SK-N-SH (cell line): ENCODE measurements at regions not wholly inside any gene's neighbourhood (a gene's known extent, or its start where the extent isn't known, plus 50 kb on each side); places are given as distances from the start of the nearest gene placed in this dataset.

Source experiments
- CTCF ChIA-PET: fragments of 300-600, 350-600 bp; formaldehyde crosslinking; extraction: SDS; loops from one replicate; lab custom pipeline; 2021; lab: Yijun Ruan, JAX
- POLR2A ChIA-PET: fragments of 350-600 bp; sonication (Branson Sonifier 250); formaldehyde crosslinking; extraction: SDS; loops from one replicate; lab custom pipeline; 2020; ENCODE audit warnings: antibody characterized with exemption, inconsistent platforms; lab: Yijun Ruan, JAX
- DNase-seq: peaks from one replicate; pipeline ENCODE4 v3.0.0; 2012
- H2AFZ ChIP-seq: fragments of 200-600 bp; sonication (generic); 2 replicates; pipeline ENCODE4 v1.8.1; 2016; ENCODE audit warnings: antibody characterized with exemption, mild to moderate bottlenecking, low read depth
- H3F3A ChIP-seq: fragments of 200-600 bp; sonication (generic); replicated peaks from 2 replicates; pipeline ENCODE3; 2016; ENCODE audit warnings: antibody characterized with exemption, mild to moderate bottlenecking; ENCODE audit not compliant: insufficient read depth
- H3K27ac ChIP-seq, 2 experiments: fragments of 200-500 bp in 1 of 2; fragments of 200-600 bp in 1 of 2; sonication (Bioruptor generic) in 1 of 2; sonication (generic), shearing (Covaris generic) in 1 of 2; 2 replicates each; pipeline versions ENCODE4 v1.5.1 to v1.6.1; 2014 to 2016; ENCODE audit warnings: low read depth in 2 of 2, inconsistent platforms in 1 of 2, low read length in 1 of 2, mild to moderate bottlenecking in 1 of 2, mixed read lengths in 1 of 2
- H3K27me3 ChIP-seq: fragments of 200-600 bp; sonication (generic), shearing (Covaris generic); 2 replicates; pipeline ENCODE4 v1.6.1; 2016; ENCODE audit warnings: mixed run types; ENCODE audit not compliant: insufficient read depth
- H3K36me3 ChIP-seq, 2 experiments: fragments of 200-500 bp in 1 of 2; fragments of 200-600 bp in 1 of 2; sonication (Bioruptor generic) in 1 of 2; sonication (generic) in 1 of 2; replicated peaks in 1 of 2; 2 replicates each; pipeline versions ENCODE3 to v1.5.1; 2014 to 2016; ENCODE audit warnings: low read length in 1 of 2, mild to moderate bottlenecking in 1 of 2; ENCODE audit not compliant: insufficient read depth in 2 of 2, control insufficient read depth in 1 of 2
- H3K4me1 ChIP-seq, 2 experiments: fragments of 200-500 bp in 1 of 2; fragments of 200-600 bp in 1 of 2; sonication (Bioruptor generic) in 1 of 2; sonication (generic), shearing (Covaris generic) in 1 of 2; 2 replicates each; pipeline versions ENCODE4 v1.5.1 to v1.6.1; 2014 to 2016; ENCODE audit warnings: low read depth in 1 of 2, low read length in 1 of 2, mixed run types in 1 of 2; ENCODE audit not compliant: insufficient read depth in 2 of 2, control insufficient read depth in 1 of 2
- H3K4me2 ChIP-seq: fragments of 200-600 bp; sonication (generic), shearing (Covaris generic); 2 replicates; pipeline ENCODE4 v1.6.1; 2017; ENCODE audit warnings: mixed run types
- H3K4me3 ChIP-seq, 2 experiments: fragments of 200-500 bp in 1 of 2; fragments of 200-600 bp in 1 of 2; sonication (Bioruptor generic) in 1 of 2; sonication (generic), shearing (Covaris generic) in 1 of 2; 2 replicates each; pipeline versions ENCODE4 v1.5.1 to v1.8.1; 2014 to 2016; ENCODE audit warnings: low read depth in 2 of 2, inconsistent platforms in 1 of 2, low read length in 1 of 2, mild to moderate bottlenecking in 1 of 2, mixed read lengths in 1 of 2, moderate library complexity in 1 of 2
- H3K79me2 ChIP-seq: fragments of 200-600 bp; sonication (generic); 2 replicates; pipeline ENCODE4 v1.8.1; 2017; ENCODE audit warnings: mild to moderate bottlenecking; ENCODE audit not compliant: insufficient read depth
- H3K9ac ChIP-seq: fragments of 200-600 bp; sonication (generic); 2 replicates; pipeline ENCODE4 v1.6.1; 2017; ENCODE audit warnings: mixed run types
- H3K9me2 ChIP-seq: fragments of 200-600 bp; sonication (generic); 2 replicates; pipeline ENCODE4 v1.6.1; 2017; ENCODE audit warnings: mixed run types
- H3K9me3 ChIP-seq: fragments of 200-600 bp; sonication (generic); 2 replicates; pipeline ENCODE4 v1.6.1; 2017; ENCODE audit warnings: mixed run types, mild to moderate bottlenecking, moderate library complexity
- H4K20me1 ChIP-seq: fragments of 200-600 bp; sonication (generic); 2 replicates; pipeline ENCODE4 v1.6.1; 2017; ENCODE audit warnings: mild to moderate bottlenecking, mixed run types; ENCODE audit not compliant: insufficient read depth
- CHD2 ChIP-seq: fragments of 150-350 bp; IDR thresholded peaks from 2 replicates; pipeline ENCODE4 v1.6.1; 2018; ENCODE audit warnings: low read length; ENCODE audit not compliant: partially characterized antibody
- ELF1 ChIP-seq: IDR thresholded peaks from 2 replicates; pipeline ENCODE4 v1.4.0; 2012
- EP300 ChIP-seq, 2 experiments: IDR thresholded peaks; 2 replicates each; pipeline versions ENCODE4 v1.4.0 to v1.6.1; 2012; ENCODE audit warnings: borderline replicate concordance in 1 of 2, low read depth in 1 of 2, low read length in 1 of 2
- EZH2phosphoT487 ChIP-seq: fragments of 200-600 bp; sonication (generic); IDR thresholded peaks from 2 replicates; pipeline ENCODE4 v1.6.1; 2017; ENCODE audit warnings: low read depth, mixed run types, mild to moderate bottlenecking, antibody characterized with exemption, moderate library complexity, borderline replicate concordance
- FOSL2 ChIP-seq: IDR thresholded peaks from 2 replicates; pipeline ENCODE4 v1.4.0; 2012; ENCODE audit warnings: low read depth, mild to moderate bottlenecking, moderate library complexity, borderline replicate concordance
- GABPA ChIP-seq: IDR thresholded peaks from 2 replicates; pipeline ENCODE4 v1.4.0; 2012; ENCODE audit warnings: low read depth, mild to moderate bottlenecking
- JUND ChIP-seq: IDR thresholded peaks from 2 replicates; pipeline ENCODE4 v1.4.0; 2012
- MEF2A ChIP-seq: IDR thresholded peaks from 2 replicates; pipeline ENCODE4 v1.4.0; 2012; ENCODE audit warnings: low read depth, borderline replicate concordance
- NRF1 ChIP-seq: IDR thresholded peaks from 2 replicates; pipeline ENCODE4 v1.6.1; 2012; ENCODE audit warnings: low read depth, mild to moderate bottlenecking, low read length
- POLR2AphosphoS5 ChIP-seq: IDR thresholded peaks from 2 replicates; pipeline ENCODE4 v1.6.1; 2012; ENCODE audit warnings: low read depth, low read length
- SMC3 ChIP-seq: IDR thresholded peaks from 2 replicates; pipeline ENCODE4 v1.6.1; 2012; ENCODE audit warnings: low read depth, low read length, improper control_type of control experiment
- TAF1 ChIP-seq: IDR thresholded peaks from 2 replicates; pipeline ENCODE4 v1.6.1; 2012; ENCODE audit warnings: low read depth, mild to moderate bottlenecking, low read length, moderate library complexity, borderline replicate concordance
- TCF12 ChIP-seq: IDR thresholded peaks from 2 replicates; pipeline ENCODE4 v1.4.0; 2012
- YY1 ChIP-seq: IDR thresholded peaks from 2 replicates; pipeline ENCODE4 v1.4.0; 2012; ENCODE audit warnings: low read depth, mild to moderate bottlenecking
- WGBS: methylation state at CpG from one replicate; pipeline ENCODE4 v1.1.6; 2017; ENCODE audit warnings: low lambda C conversion rate; 5-methylcytosine and 5-hydroxymethylcytosine counted together
- TF ChIP-seq, protein P1 (sequence below): fragments of 150-350 bp; IDR thresholded peaks from 2 replicates; pipeline ENCODE4 v1.6.1; 2017; ENCODE audit warnings: antibody characterized with exemption, low read length, low read depth, borderline replicate concordance
- TF ChIP-seq, protein P2 (sequence below): fragments of 150-350 bp; IDR thresholded peaks from 2 replicates; pipeline ENCODE4 v1.6.1; 2016; ENCODE audit warnings: mild to moderate bottlenecking, low read depth, low read length
- TF ChIP-seq, protein P3 (sequence below): IDR thresholded peaks from 2 replicates; pipeline ENCODE4 v1.6.1; 2012; ENCODE audit warnings: mild to moderate bottlenecking, low read depth, low read length, moderate library complexity
- TF ChIP-seq, protein P4 (sequence below): IDR thresholded peaks from 2 replicates; pipeline ENCODE4 v1.4.0; 2012; ENCODE audit warnings: low read depth
- TF ChIP-seq, protein P5 (sequence below): fragments of 200-600 bp; sonication (generic); IDR thresholded peaks from 2 replicates; pipeline ENCODE4 v1.6.1; 2017; ENCODE audit warnings: antibody characterized with exemption, mild to moderate bottlenecking, moderate library complexity
- TF ChIP-seq, protein P6 (sequence below): IDR thresholded peaks from 2 replicates; pipeline ENCODE4 v1.4.0; 2012; ENCODE audit warnings: low read depth, borderline replicate concordance

DNA sequence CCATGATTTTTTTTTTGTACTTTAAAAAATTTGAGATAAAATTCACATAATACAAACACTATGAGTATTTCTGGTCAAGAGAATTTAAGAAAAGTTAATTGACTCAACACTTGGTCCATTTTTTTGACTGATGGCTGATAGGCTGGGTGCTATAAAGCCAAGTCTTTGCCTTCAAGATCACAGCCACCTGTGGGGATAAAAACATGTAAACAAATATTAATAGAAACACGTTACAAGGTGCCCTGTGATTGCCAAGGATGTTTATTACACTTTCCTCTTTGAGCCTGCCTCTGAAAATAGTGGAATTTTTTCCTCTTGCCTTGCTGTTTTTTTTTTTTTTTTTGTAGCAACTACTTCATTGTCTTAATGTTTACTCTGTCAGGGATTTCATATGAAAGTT is 63.3 kb downstream of the FHIP1A start:
- no peaks in the 10 kb centered on the region for H3K36me3 ChIP-seq
- H3K9me3 ChIP-seq: no peaks in the 10 kb centered on the region
- H3K4me2 ChIP-seq: no peak overlapping the region
- no peak for DNase-seq
- H3K4me3 ChIP-seq: no peak overlapping the region
- ChIA-PET CTCF (no interaction called here), POLR2A (no interaction called here)
- no peak for TF ChIP-seq FOSL2
- TF ChIP-seq CHD2: no peak
- no peak for TF ChIP-seq POLR2AphosphoS5
- no peak for TF ChIP-seq MEF2A
- no peak for TF ChIP-seq EZH2phosphoT487
- TF ChIP-seq JUND: no peak
- TF ChIP-seq, protein P1, sequence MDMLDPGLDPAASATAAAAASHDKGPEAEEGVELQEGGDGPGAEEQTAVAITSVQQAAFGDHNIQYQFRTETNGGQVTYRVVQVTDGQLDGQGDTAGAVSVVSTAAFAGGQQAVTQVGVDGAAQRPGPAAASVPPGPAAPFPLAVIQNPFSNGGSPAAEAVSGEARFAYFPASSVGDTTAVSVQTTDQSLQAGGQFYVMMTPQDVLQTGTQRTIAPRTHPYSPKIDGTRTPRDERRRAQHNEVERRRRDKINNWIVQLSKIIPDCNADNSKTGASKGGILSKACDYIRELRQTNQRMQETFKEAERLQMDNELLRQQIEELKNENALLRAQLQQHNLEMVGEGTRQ: no peak
- no peak for TF ChIP-seq TCF12
- no peak for TF ChIP-seq SMC3
- TF ChIP-seq YY1: no peak
- no peak overlapping the region for H3K27ac ChIP-seq
- no peaks in the 10 kb centered on the region for H3K79me2 ChIP-seq
- H3K9ac ChIP-seq: no peak overlapping the region
- H4K20me1 ChIP-seq: no peaks in the 10 kb centered on the region
- 84% methylated on average over 1 of the region's 1 CpG for WGBS
- H3K9me2 ChIP-seq: no peaks in the 10 kb centered on the region
- H3F3A ChIP-seq: no peaks in the 10 kb centered on the region
- no peaks in the 10 kb centered on the region for H3K27me3 ChIP-seq
- H3K4me1 ChIP-seq: peaks cover 3 to 5% of the 10 kb centered on the region in 2 experiments; a peak in 2 of 4 replicates
- H2AFZ ChIP-seq: no peak overlapping the region

DNA sequence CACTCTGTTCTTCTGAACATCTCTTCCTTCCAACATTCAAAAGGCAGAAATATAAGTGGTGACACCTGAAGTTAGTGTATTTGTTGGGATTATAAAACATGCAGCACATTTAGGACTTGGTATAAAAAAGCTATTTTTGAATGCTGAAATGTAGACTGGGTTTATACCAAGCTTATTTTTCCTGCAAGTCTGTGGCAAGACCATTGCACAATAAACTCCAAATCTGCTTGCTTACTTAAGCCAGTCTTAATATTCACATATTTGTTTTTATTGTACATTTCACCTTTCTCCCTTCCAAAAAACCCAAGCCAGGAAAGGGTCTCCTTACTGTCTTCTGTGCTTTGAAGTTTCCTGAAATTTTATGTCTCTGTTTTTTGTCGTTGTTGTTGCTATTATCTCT is 63.7 kb downstream of the FHIP1A start:
- no peak overlapping the region for H3K4me3 ChIP-seq
- no peaks in the 10 kb centered on the region for H3K9me2 ChIP-seq
- no peak for DNase-seq
- H2AFZ ChIP-seq: no peak overlapping the region
- no peak overlapping the region for H3K27ac ChIP-seq
- H3K9me3 ChIP-seq: no peaks in the 10 kb centered on the region
- no peak overlapping the region for H3K9ac ChIP-seq
- H4K20me1 ChIP-seq: no peaks in the 10 kb centered on the region
- WGBS: 26% methylated on average over 1 of the region's 1 CpG
- no peaks in the 10 kb centered on the region for H3K36me3 ChIP-seq
- no peaks in the 10 kb centered on the region for H3K79me2 ChIP-seq
- H3K4me1 ChIP-seq: peaks cover 3 to 5% of the 10 kb centered on the region in 2 experiments; a peak in 2 of 4 replicates
- TF ChIP-seq GABPA (no peak), EZH2phosphoT487 (no peak), EP300 (IDR thresholded peaks at IDR 0.05; ENCODE audit: borderline replicate concordance in 1 of 2, low read depth in 1 of 2, low read length in 1 of 2) (no peak), TCF12 (no peak), ELF1 (no peak), MEF2A (no peak), YY1 (no peak), JUND (no peak), NRF1 (no peak), CHD2 (no peak), TAF1 (no peak)
- TF ChIP-seq, protein P2, sequence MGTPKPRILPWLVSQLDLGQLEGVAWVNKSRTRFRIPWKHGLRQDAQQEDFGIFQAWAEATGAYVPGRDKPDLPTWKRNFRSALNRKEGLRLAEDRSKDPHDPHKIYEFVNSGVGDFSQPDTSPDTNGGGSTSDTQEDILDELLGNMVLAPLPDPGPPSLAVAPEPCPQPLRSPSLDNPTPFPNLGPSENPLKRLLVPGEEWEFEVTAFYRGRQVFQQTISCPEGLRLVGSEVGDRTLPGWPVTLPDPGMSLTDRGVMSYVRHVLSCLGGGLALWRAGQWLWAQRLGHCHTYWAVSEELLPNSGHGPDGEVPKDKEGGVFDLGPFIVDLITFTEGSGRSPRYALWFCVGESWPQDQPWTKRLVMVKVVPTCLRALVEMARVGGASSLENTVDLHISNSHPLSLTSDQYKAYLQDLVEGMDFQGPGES: no peak
- TF ChIP-seq, protein P3, sequence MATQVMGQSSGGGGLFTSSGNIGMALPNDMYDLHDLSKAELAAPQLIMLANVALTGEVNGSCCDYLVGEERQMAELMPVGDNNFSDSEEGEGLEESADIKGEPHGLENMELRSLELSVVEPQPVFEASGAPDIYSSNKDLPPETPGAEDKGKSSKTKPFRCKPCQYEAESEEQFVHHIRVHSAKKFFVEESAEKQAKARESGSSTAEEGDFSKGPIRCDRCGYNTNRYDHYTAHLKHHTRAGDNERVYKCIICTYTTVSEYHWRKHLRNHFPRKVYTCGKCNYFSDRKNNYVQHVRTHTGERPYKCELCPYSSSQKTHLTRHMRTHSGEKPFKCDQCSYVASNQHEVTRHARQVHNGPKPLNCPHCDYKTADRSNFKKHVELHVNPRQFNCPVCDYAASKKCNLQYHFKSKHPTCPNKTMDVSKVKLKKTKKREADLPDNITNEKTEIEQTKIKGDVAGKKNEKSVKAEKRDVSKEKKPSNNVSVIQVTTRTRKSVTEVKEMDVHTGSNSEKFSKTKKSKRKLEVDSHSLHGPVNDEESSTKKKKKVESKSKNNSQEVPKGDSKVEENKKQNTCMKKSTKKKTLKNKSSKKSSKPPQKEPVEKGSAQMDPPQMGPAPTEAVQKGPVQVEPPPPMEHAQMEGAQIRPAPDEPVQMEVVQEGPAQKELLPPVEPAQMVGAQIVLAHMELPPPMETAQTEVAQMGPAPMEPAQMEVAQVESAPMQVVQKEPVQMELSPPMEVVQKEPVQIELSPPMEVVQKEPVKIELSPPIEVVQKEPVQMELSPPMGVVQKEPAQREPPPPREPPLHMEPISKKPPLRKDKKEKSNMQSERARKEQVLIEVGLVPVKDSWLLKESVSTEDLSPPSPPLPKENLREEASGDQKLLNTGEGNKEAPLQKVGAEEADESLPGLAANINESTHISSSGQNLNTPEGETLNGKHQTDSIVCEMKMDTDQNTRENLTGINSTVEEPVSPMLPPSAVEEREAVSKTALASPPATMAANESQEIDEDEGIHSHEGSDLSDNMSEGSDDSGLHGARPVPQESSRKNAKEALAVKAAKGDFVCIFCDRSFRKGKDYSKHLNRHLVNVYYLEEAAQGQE: no peak
- TF ChIP-seq, protein P4, sequence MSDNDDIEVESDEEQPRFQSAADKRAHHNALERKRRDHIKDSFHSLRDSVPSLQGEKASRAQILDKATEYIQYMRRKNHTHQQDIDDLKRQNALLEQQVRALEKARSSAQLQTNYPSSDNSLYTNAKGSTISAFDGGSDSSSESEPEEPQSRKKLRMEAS: no peak
- TF ChIP-seq, protein P5, sequence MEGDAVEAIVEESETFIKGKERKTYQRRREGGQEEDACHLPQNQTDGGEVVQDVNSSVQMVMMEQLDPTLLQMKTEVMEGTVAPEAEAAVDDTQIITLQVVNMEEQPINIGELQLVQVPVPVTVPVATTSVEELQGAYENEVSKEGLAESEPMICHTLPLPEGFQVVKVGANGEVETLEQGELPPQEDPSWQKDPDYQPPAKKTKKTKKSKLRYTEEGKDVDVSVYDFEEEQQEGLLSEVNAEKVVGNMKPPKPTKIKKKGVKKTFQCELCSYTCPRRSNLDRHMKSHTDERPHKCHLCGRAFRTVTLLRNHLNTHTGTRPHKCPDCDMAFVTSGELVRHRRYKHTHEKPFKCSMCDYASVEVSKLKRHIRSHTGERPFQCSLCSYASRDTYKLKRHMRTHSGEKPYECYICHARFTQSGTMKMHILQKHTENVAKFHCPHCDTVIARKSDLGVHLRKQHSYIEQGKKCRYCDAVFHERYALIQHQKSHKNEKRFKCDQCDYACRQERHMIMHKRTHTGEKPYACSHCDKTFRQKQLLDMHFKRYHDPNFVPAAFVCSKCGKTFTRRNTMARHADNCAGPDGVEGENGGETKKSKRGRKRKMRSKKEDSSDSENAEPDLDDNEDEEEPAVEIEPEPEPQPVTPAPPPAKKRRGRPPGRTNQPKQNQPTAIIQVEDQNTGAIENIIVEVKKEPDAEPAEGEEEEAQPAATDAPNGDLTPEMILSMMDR: no peak
- TF ChIP-seq, protein P6, sequence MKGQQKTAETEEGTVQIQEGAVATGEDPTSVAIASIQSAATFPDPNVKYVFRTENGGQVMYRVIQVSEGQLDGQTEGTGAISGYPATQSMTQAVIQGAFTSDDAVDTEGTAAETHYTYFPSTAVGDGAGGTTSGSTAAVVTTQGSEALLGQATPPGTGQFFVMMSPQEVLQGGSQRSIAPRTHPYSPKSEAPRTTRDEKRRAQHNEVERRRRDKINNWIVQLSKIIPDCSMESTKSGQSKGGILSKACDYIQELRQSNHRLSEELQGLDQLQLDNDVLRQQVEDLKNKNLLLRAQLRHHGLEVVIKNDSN: no peak
- H3F3A ChIP-seq: no peaks in the 10 kb centered on the region
- ChIA-PET CTCF (interaction anchor here (0.9 to 1.0 kb wide), 2 partner anchors 13 to 483 kb away, joined by 3 read pairs; no protein-coding TSS in a partner anchor), POLR2A (no interaction called here)
- H3K4me2 ChIP-seq: no peak overlapping the region
- no peaks in the 10 kb centered on the region for H3K27me3 ChIP-seq
